ENCODE measurements at regions not wholly inside any gene's neighbourhood (a gene's known extent, or its start where the extent isn't known, plus 50 kb on each side); places are given as distances from the start of the nearest gene placed in this dataset.

DNA sequence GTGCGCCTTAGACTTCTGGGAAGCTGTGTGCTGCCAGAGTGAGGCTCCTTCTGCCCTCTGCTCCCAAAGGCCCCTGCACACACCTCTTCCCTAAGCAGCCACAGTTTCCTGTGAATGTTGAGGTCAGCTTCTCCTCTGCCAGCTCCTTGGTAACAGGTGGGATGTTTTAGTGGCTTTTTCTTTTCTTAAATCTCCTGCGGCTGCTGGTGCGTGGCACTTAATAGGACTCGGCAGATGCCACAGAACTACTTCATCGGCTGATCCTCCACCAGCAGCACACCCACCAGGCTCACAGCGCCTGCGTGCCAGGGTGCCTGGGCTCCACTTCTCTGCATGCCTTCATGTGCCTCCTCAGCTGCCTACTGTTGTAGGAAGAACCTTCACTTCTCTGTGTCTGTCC, 87.8 kb downstream of the RCN1 start:
- Mint-ChIP-seq H3K4me1 (no peaks in the 10 kb centered on the region), H3K9me3 (no peaks in the 10 kb centered on the region), H3K36me3 (no peaks in the 10 kb centered on the region), H3K27ac (no peak overlapping the region), H3K27me3 (ENCODE audit: low read depth) (peaks cover 43% of the 10 kb centered on the region), H3K4me3 (no peak overlapping the region)
- TF ChIP-seq, protein P1, sequence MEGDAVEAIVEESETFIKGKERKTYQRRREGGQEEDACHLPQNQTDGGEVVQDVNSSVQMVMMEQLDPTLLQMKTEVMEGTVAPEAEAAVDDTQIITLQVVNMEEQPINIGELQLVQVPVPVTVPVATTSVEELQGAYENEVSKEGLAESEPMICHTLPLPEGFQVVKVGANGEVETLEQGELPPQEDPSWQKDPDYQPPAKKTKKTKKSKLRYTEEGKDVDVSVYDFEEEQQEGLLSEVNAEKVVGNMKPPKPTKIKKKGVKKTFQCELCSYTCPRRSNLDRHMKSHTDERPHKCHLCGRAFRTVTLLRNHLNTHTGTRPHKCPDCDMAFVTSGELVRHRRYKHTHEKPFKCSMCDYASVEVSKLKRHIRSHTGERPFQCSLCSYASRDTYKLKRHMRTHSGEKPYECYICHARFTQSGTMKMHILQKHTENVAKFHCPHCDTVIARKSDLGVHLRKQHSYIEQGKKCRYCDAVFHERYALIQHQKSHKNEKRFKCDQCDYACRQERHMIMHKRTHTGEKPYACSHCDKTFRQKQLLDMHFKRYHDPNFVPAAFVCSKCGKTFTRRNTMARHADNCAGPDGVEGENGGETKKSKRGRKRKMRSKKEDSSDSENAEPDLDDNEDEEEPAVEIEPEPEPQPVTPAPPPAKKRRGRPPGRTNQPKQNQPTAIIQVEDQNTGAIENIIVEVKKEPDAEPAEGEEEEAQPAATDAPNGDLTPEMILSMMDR (IDR thresholded peaks at IDR 0.05; ENCODE audit: unreplicated experiment), result no peak
- no peak for DNase-seq (ENCODE audit: low spot score in 2 of 2, unreplicated experiment in 2 of 2)

DNA sequence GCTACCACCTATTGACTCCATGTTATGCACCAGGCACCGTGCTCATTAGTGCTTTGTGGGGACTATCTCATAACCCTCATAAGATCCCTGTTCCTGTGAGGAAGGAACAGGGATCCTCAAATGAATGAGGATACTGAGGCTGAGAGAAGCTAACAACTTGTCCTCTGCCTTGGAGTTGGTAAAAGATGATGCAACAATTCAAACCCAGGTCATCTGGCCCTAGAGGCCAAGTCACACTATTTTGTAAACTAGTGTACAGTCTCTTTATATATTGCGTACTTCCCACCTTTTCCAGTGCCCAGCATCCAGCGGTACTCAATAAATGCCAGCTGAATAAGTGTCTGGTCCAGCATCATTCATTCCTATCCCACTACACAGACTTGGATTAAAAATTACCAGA, 92.6 kb downstream of the RCN1 start:
- no peaks in the 10 kb centered on the region for H3K9me3 Mint-ChIP-seq
- no peaks in the 10 kb centered on the region for H3K4me1 Mint-ChIP-seq
- H3K4me3 Mint-ChIP-seq, result no peak overlapping the region
- no peak for DNase-seq (ENCODE audit: low spot score in 2 of 2, unreplicated experiment in 2 of 2)
- no peaks in the 10 kb centered on the region for H3K36me3 Mint-ChIP-seq
- H3K27ac Mint-ChIP-seq, result no peak overlapping the region
- H3K27me3 Mint-ChIP-seq (ENCODE audit: low read depth), result peaks cover 53% of the 10 kb centered on the region
- TF ChIP-seq, protein P1 (IDR thresholded peaks at IDR 0.05; ENCODE audit: unreplicated experiment), result no peak

DNA sequence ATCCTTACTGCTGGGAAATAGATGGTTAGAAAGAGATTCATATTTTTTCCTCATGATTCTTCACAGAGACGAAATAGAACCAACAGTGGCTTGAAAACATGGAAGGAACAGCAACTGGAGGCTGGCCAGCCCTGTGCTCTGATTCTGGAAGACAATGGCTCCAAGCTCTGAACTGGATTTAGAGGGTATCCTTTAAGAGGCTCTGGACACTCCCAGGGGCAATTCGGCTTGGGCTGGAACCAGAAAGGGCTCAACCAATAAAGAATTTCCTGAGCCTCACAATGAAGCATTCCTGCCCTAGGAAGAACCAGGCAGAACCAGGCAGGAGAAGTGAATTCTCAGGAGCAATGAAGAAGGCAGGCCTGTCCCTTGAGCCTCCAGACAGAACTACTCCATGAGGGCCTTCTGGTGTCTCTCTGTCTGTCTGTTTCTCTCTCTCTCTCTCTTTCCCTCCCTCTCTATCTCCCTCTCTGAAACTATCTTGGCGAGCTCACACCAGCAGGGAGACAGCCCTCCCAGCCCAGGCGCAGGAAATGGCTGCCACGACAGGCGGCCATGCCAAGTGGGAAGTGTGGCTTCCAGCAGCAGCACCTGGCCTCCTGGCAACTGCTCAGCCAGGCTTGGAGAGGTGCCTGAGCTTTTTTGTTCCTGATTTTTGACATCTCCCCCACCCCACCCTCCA, 93.3 kb downstream of the RCN1 start:
- TF ChIP-seq, protein P1 (IDR thresholded peaks at IDR 0.05; ENCODE audit: unreplicated experiment), result no peak
- no peaks in the 10 kb centered on the region for H3K9me3 Mint-ChIP-seq
- no peak overlapping the region for H3K27ac Mint-ChIP-seq
- H3K36me3 Mint-ChIP-seq, result no peaks in the 10 kb centered on the region
- no peak overlapping the region for H3K4me3 Mint-ChIP-seq
- no peak for DNase-seq (ENCODE audit: low spot score in 2 of 2, unreplicated experiment in 2 of 2)
- H3K4me1 Mint-ChIP-seq, result no peaks in the 10 kb centered on the region
- peaks cover 52% of the 10 kb centered on the region for H3K27me3 Mint-ChIP-seq (ENCODE audit: low read depth)

DNA sequence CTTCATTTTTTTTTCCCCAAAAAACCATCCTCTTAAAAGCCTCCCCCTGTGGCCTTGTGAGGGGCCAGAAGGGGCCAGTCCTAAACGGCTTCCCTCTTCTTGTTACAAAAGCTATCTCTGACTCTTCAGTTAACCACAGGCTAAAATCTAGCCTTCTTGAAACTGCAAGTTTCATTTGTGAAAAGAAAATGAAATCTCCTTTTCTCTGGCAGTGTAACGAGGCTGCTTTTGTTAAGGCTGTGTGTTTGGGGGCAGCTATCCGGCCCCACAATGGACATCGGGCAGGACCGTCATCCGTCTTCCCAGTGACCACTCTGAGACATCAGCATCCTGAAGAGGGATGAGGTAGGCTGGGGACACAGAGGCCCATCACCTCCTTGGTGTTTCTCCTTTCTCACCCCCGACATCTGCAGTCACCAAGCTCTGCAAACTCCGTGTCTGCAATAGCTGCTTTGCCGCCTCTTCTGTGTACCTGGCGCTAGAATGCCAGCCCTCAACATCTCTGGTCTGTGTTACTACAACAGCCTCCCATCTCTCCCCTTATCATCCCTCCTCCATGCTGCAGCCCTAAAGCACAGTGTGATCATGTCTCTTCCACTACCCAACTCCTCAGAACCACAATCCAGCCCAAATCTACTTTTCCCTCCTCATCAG, 94.0 kb downstream of the RCN1 start:
- Mint-ChIP-seq H3K4me3 (no peak overlapping the region), H3K4me1 (no peaks in the 10 kb centered on the region), H3K9me3 (no peaks in the 10 kb centered on the region), H3K36me3 (no peaks in the 10 kb centered on the region), H3K27ac (no peak overlapping the region), H3K27me3 (ENCODE audit: low read depth) (peaks cover 53% of the 10 kb centered on the region)
- TF ChIP-seq, protein P1 (IDR thresholded peaks at IDR 0.05; ENCODE audit: unreplicated experiment), result no peak
- DNase-seq (ENCODE audit: low spot score in 2 of 2, unreplicated experiment in 2 of 2), result no peak

DNA sequence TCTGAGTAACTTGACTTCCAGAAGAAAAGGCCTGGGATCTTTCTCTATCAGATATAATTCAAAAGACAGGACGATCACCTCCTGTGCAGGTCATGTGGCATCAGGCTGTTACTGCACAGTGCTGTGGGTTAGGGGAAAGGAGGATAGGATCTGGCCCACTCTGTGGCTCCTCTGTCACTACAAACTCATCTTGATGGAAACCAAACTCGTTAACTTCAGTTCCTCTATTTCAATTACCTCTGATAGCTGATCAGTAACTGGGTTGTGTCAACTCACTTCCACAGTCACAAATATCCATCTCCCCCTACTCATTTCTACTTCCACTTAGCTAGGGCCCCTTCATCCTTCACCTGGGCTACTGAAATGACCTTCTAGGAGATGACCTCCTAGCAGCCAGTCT, 95.2 kb downstream of the RCN1 start:
- no peak overlapping the region for H3K4me3 Mint-ChIP-seq
- no peaks in the 10 kb centered on the region for H3K9me3 Mint-ChIP-seq
- H3K27me3 Mint-ChIP-seq (ENCODE audit: low read depth), result peaks cover 53% of the 10 kb centered on the region
- no peaks in the 10 kb centered on the region for H3K4me1 Mint-ChIP-seq
- TF ChIP-seq, protein P1 (IDR thresholded peaks at IDR 0.05; ENCODE audit: unreplicated experiment), result no peak
- DNase-seq (ENCODE audit: low spot score in 2 of 2, unreplicated experiment in 2 of 2), result no peak
- H3K27ac Mint-ChIP-seq, result no peak overlapping the region
- no peaks in the 10 kb centered on the region for H3K36me3 Mint-ChIP-seq

Measured in mesothelial cell of epicardium (in vitro differentiated cells).